ENCODE measurements at regions not wholly inside any gene's neighbourhood (a gene's known extent, or its start where the extent isn't known, plus 50 kb on each side); places are given as distances from the start of the nearest gene placed in this dataset.

DNA sequence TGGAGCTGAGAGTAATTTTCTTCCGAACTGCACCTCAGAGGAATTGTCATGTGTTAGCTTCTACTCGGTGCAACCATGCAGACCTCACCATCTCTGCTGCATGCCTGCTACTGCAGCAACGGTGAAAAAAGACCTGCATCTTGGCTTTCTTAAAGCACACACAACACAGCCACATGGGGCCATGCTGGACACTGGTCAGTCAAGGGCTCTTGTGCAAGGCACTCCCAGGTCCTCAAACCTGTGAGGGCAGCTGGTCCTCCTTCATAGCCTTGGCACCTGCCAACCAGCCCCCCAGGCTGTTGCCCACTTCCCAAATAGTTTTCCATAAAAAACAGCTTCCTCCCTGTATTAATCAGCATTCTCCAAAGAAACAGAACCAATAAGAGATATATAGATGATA is 113.5 kb upstream of the TEX51 start:
- no peak for TF ChIP-seq POLR2A (IDR thresholded peaks at IDR 0.05)
- no peak for TF ChIP-seq EP300 (IDR thresholded peaks at IDR 0.05)
